Heart left ventricle (tissue), 16 donors: ENCODE measurements at regions not wholly inside any gene's neighbourhood (a gene's known extent, or its start where the extent isn't known, plus 50 kb on each side); places are given as distances from the start of the nearest gene placed in this dataset.

ENCODE experiments used
- ATAC-seq, 4 donors: fragments of 200-7000 bp; cut with Tn5 transposase; one replicate each; pipeline ENCODE4 v1.9.1; 2020 to 2022; ENCODE audit warnings: moderate library complexity in 4 of 4, mild to moderate bottlenecking in 3 of 4, moderate number of reproducible peaks in 1 of 4
- DNase-seq, 5 donors: peaks; one replicate each; pipeline ENCODE4 v3.0.0-alpha.2; 2020
- H3K27ac ChIP-seq, 12 donors: fragments of 200-600 bp; sonication (generic) in 4 of 12; one replicate each; pipeline versions ENCODE4 v1.5.0 to v1.8.0; 2016 to 2022; ENCODE audit warnings: mild to moderate bottlenecking in 2 of 12
- H3K27me3 ChIP-seq, 9 donors: fragments of 200-600 bp; sonication (generic) in 2 of 9; one replicate each; pipeline versions ENCODE4 v1.5.1 to v1.8.0; 2016 to 2022; ENCODE audit warnings: mild to moderate bottlenecking in 3 of 9
- H3K36me3 ChIP-seq, 9 donors: fragments of 200-600 bp; sonication (generic) in 2 of 9; one replicate each; pipeline versions ENCODE4 v1.5.0 to v1.8.0; 2018 to 2022; ENCODE audit warnings: mild to moderate bottlenecking in 2 of 9
- H3K4me1 ChIP-seq, 12 donors: fragments of 200-600 bp; sonication (generic) in 4 of 12; one replicate each; pipeline versions ENCODE4 v1.5.0 to v1.8.0; 2016 to 2022; ENCODE audit warnings: mild to moderate bottlenecking in 3 of 12
- H3K4me3 ChIP-seq, 12 donors: fragments of 200-600 bp; sonication (generic) in 4 of 12; one replicate each; pipeline versions ENCODE4 v1.5.0 to v1.8.0; 2017 to 2022; ENCODE audit warnings: mild to moderate bottlenecking in 9 of 12, moderate library complexity in 4 of 12
- H3K9me3 ChIP-seq, 12 donors: fragments of 200-600 bp; sonication (generic) in 4 of 12; one replicate each; pipeline versions ENCODE4 v1.5.0 to v1.8.0; 2016 to 2022; ENCODE audit warnings: mild to moderate bottlenecking in 1 of 12
- POLR2A ChIP-seq, 2 donors: fragments of 450-650 bp; IDR thresholded peaks; one replicate each; pipeline ENCODE4 v1.6.1; 2017; ENCODE audit warnings: antibody characterized with exemption in 2 of 2, mild to moderate bottlenecking in 2 of 2, moderate library complexity in 2 of 2
- WGBS, 4 donors: extraction: QIAGEN DNeasy Blood & Tissue Kit in 2 of 4; methylation state at CpG; one replicate each; pipeline versions ENCODE4 v1.1.5 to v1.1.7; 2013 to 2018; 5-methylcytosine and 5-hydroxymethylcytosine counted together
- intact Hi-C, 10 donors: fragments of 100-400 bp; cut with DNase I; formaldehyde crosslinking; loops; one replicate each; pipeline versions ENCODE4 v1.11.1 to v1.14.2; 2022
- TF ChIP-seq, protein P1 (sequence below), 12 donors: fragments of 200-600 bp; sonication (generic) in 4 of 12; IDR thresholded peaks; one replicate each; pipeline versions ENCODE4 v1.5.0 to v1.8.0; 2018 to 2022; ENCODE audit warnings: antibody characterized with exemption in 12 of 12, mild to moderate bottlenecking in 5 of 12
- donor health status: ischemic (EF 13 %, LVEDD 7.1; RV severe dilation, severe dysfunction).
- donor health status: healthy with polysubstance abuse.
- donor health status: DM: no; HTN: yes; CAD: no.
- donor health status: DM: no; HTN: no; CAD: no.
- donor health status: ischemic (EF 25% LVEDD 6.9; RV normal size, moderate dysfunction).
- donor health status: ischemic (EF 25% LVEDD 5.7; RV mildly dilated, moderate dysfunction).
- donor health status: healthy.
- donor health status: DM: yes; HTN: yes; CAD: no.
- donor health status: ischemic (EF 35%, LVEDD 5.7; RV mildly dilated, moderate dysfunction).
- donor health status: nonischemic (EF 11% LVEDD 7.7; RV severe dilation, severe dysfunction).
- donor health status: DM: yes; HTN: yes; CAD: no.
- donor health status: PGD.
- donor health status: ischemic (EF 29% LVEDD 5.4; RV normal size, mild dysfunction).
- donor health status: nonischemic (EF 23%, LVEDD 6.1; RV moderate dilation, normal function).

DNA sequence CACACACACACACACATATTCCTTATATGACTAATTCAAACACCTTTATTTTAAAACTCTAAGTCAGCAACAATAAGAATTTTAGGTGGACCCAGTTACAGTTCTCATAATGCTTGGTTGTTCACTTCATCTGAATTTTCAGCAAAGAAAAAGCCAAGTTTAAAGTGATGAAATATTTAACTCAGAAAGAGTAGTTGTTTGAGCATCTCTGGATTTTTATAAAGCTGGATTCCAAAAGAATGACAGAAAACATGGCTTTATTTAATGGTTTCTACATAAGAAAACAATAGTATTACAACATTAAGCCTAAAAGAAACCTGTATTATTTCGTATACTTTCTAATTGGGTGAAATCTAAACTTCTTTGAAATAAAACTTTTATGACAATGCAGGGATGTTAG is 54.2 kb upstream of the ADAMTS5 start:
- Histone ChIP-seq H3K36me3 (no peaks in the 10 kb centered on the region), H3K27ac (no peak overlapping the region), H3K4me3 (no peak overlapping the region), H3K4me1 (peaks cover 0 to 4% (median 0%) of the 10 kb centered on the region in 12 donors), H3K27me3 (no peaks in the 10 kb centered on the region), H3K9me3 (no peaks in the 10 kb centered on the region)
- TF ChIP-seq, protein P1, sequence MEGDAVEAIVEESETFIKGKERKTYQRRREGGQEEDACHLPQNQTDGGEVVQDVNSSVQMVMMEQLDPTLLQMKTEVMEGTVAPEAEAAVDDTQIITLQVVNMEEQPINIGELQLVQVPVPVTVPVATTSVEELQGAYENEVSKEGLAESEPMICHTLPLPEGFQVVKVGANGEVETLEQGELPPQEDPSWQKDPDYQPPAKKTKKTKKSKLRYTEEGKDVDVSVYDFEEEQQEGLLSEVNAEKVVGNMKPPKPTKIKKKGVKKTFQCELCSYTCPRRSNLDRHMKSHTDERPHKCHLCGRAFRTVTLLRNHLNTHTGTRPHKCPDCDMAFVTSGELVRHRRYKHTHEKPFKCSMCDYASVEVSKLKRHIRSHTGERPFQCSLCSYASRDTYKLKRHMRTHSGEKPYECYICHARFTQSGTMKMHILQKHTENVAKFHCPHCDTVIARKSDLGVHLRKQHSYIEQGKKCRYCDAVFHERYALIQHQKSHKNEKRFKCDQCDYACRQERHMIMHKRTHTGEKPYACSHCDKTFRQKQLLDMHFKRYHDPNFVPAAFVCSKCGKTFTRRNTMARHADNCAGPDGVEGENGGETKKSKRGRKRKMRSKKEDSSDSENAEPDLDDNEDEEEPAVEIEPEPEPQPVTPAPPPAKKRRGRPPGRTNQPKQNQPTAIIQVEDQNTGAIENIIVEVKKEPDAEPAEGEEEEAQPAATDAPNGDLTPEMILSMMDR (IDR thresholded peaks at IDR 0.05) = no peak
- TF ChIP-seq POLR2A (IDR thresholded peaks at IDR 0.05) = no peak
- ATAC-seq (no peak), DNase-seq (no peak)
- 94 to 100% (median 95%) methylated on average over 1 of the region's 1 CpG for WGBS, 4 donors
- intact Hi-C loops = no loop called here

DNA sequence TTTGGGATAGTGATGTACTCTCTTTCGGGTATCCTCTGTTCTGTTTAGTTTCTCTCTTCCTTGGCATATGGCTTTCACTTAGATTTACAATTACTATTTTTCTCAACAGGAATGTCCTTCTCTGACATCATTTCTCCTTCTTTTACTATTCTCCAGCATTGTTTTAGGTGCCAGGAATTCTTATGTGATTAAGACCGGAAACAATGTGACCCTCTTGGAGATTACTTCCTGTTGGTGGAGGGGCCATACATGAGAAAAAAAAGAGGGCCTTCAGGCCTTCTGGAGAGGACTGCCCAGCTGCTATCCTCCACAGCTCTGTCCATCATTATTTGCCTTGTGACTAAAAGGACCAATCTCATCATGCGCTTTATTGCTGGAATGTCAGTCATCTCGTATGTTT is 50.4 kb upstream of the ADAMTS5 start:
- TF ChIP-seq, protein P1 (IDR thresholded peaks at IDR 0.05) = no peak
- no peak for TF ChIP-seq POLR2A (IDR thresholded peaks at IDR 0.05)
- Histone ChIP-seq H3K27ac (no peak overlapping the region), H3K9me3 (no peaks in the 10 kb centered on the region), H3K27me3 (no peaks in the 10 kb centered on the region), H3K36me3 (no peaks in the 10 kb centered on the region), H3K4me3 (no peak overlapping the region), H3K4me1 (peaks cover 0 to 1% (median 0%) of the 10 kb centered on the region in 12 donors)
- 84 to 89% (median 86%) methylated on average over 4 of the region's 4 CpGs for WGBS, 4 donors
- intact Hi-C loops = no loop called here
- no peak for ATAC-seq
- no peak for DNase-seq
